HUES64 (cell line): ENCODE measurements at regions not wholly inside any gene's neighbourhood (a gene's known extent, or its start where the extent isn't known, plus 50 kb on each side); places are given as distances from the start of the nearest gene placed in this dataset.

Experiments used
- H3K27ac ChIP-seq: 2 replicates; pipeline ENCODE4 v1.7.0; 2013; ENCODE audit warnings: low read depth, low read length, inconsistent platforms
- H3K27me3 ChIP-seq: 2 replicates; pipeline ENCODE4 v1.6.1; 2013; ENCODE audit warnings: mild to moderate bottlenecking, low read length; ENCODE audit not compliant: insufficient read depth
- H3K36me3 ChIP-seq: 2 replicates; pipeline ENCODE4 v1.6.1; 2013; ENCODE audit warnings: mild to moderate bottlenecking, low read length; ENCODE audit not compliant: insufficient read depth
- H3K4me1 ChIP-seq: 2 replicates; pipeline ENCODE4 v1.6.1; 2013; ENCODE audit warnings: mild to moderate bottlenecking, low read length, moderate library complexity; ENCODE audit not compliant: insufficient read depth
- H3K4me3 ChIP-seq: 2 replicates; pipeline ENCODE4 v1.5.1; 2013; ENCODE audit warnings: mild to moderate bottlenecking, low read length, moderate library complexity
- H3K9ac ChIP-seq: 2 replicates; pipeline ENCODE4 v1.6.1; 2013; ENCODE audit warnings: mild to moderate bottlenecking, low read depth, low read length
- H3K9me3 ChIP-seq: 2 replicates; pipeline ENCODE4 v1.6.1; 2013; ENCODE audit warnings: low read depth, low read length; ENCODE audit not compliant: insufficient read depth
- WGBS: fragments of 150-250, 120-280 bp; methylation state at CpG from one replicate; pipeline ENCODE4 v1.1.7; 2013; ENCODE audit warnings: missing lambda C conversion rate; 5-methylcytosine and 5-hydroxymethylcytosine counted together

GRCh38 chr1:166353213-166353612 is 186.4 kb upstream of the FAM78B start:
- Histone ChIP-seq H3K27ac (no peak overlapping the region), H3K27me3 (no peaks in the 10 kb centered on the region), H3K36me3 (no peaks in the 10 kb centered on the region), H3K4me3 (no peak overlapping the region), H3K4me1 (no peaks in the 10 kb centered on the region), H3K9me3 (no peaks in the 10 kb centered on the region), H3K9ac (no peak overlapping the region)
- WGBS = 95% methylated on average over 3 of the region's 3 CpGs

GRCh38 chr1:166354406-166354805 is 187.6 kb upstream of the FAM78B start:
- Histone ChIP-seq H3K9me3 (no peaks in the 10 kb centered on the region), H3K4me3 (no peak overlapping the region), H3K27ac (no peak overlapping the region), H3K9ac (no peak overlapping the region), H3K36me3 (no peaks in the 10 kb centered on the region), H3K27me3 (no peaks in the 10 kb centered on the region), H3K4me1 (no peaks in the 10 kb centered on the region)
- 52% methylated on average over 4 of the region's 4 CpGs for WGBS

- Histone ChIP-seq H3K27ac (no peak overlapping the region), H3K4me1 (no peaks in the 10 kb centered on the region), H3K4me3 (no peak overlapping the region), H3K9ac (no peak overlapping the region), H3K27me3 (no peaks in the 10 kb centered on the region), H3K9me3 (no peaks in the 10 kb centered on the region), H3K36me3 (no peaks in the 10 kb centered on the region)
- 94% methylated on average over 4 of the region's 4 CpGs for WGBS
These were observed 198.3 kb upstream of the FAM78B start for GRCh38 chr1:166365081-166365480.

GRCh38 chr1:166368030-166368429 is 201.2 kb upstream of the FAM78B start:
- no peak overlapping the region for H3K4me3 ChIP-seq
- WGBS = 95% methylated on average over 3 of the region's 3 CpGs
- no peaks in the 10 kb centered on the region for H3K27me3 ChIP-seq
- no peak overlapping the region for H3K9ac ChIP-seq
- H3K36me3 ChIP-seq = no peaks in the 10 kb centered on the region
- H3K27ac ChIP-seq = no peak overlapping the region
- H3K9me3 ChIP-seq = no peaks in the 10 kb centered on the region
- no peaks in the 10 kb centered on the region for H3K4me1 ChIP-seq

GRCh38 chr1:166377896-166378295 is 211.1 kb upstream of the FAM78B start:
- Histone ChIP-seq H3K9ac (no peak overlapping the region), H3K4me3 (no peak overlapping the region), H3K4me1 (peaks cover 9% of the 10 kb centered on the region), H3K27ac (no peak overlapping the region), H3K9me3 (no peaks in the 10 kb centered on the region), H3K36me3 (no peaks in the 10 kb centered on the region), H3K27me3 (no peaks in the 10 kb centered on the region)
- WGBS = 91% methylated on average over 2 of the region's 4 CpGs

DNA sequence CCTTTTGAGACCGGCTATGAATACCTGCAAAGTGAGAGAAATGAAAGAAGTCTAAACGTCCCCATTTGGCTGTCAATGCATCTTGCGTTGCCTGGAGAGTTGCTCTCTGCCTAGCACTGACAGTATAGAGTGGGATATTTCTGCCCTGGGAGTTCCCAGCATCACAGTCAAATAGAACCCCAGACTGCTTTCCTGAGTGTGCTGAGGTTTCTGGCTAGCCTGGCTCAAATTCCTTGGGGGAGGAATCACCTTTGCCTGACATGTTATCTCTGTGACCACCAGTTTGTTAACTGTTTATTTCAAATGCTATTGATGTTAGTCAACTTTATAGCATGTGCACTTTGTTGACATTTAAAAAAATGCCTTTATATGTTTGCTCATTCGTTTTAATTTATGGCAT is 212.0 kb upstream of the FAM78B start:
- Histone ChIP-seq H3K27me3 (no peaks in the 10 kb centered on the region), H3K4me1 (peaks cover 17% of the 10 kb centered on the region), H3K36me3 (no peaks in the 10 kb centered on the region), H3K27ac (no peak overlapping the region), H3K9me3 (no peaks in the 10 kb centered on the region), H3K4me3 (no peak overlapping the region), H3K9ac (no peak overlapping the region)
- 71% methylated on average over 4 of the region's 4 CpGs for WGBS

DNA sequence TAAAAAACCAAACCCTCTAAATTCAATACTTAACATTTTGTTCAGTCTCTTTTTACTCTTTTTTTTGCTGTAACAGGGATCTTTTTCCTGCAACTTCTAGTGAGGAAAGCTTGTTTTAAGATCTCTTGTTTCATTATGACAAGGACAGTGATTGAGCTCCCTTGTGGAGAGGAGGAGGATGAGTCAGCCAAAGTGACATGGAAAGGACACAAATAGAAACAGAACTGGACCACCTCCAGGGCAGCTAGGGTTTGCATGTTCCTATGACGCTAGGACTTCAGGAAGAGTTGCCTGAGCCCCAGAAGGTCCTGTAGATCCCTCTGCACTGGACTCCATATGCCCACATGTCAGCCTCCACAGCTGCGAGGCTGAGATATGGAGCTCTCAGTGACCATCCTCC is 212.6 kb upstream of the FAM78B start:
- 76% methylated on average over 2 of the region's 2 CpGs for WGBS
- Histone ChIP-seq H3K9ac (no peak overlapping the region), H3K9me3 (no peaks in the 10 kb centered on the region), H3K27ac (no peak overlapping the region), H3K4me3 (no peak overlapping the region), H3K36me3 (no peaks in the 10 kb centered on the region), H3K27me3 (no peaks in the 10 kb centered on the region), H3K4me1 (peaks cover 21% of the 10 kb centered on the region)

GRCh38 chr1:166383137-166383536 is 216.3 kb upstream of the FAM78B start:
- peaks cover 41% of the 10 kb centered on the region for H3K4me1 ChIP-seq
- H3K27ac ChIP-seq = no peak overlapping the region

DNA sequence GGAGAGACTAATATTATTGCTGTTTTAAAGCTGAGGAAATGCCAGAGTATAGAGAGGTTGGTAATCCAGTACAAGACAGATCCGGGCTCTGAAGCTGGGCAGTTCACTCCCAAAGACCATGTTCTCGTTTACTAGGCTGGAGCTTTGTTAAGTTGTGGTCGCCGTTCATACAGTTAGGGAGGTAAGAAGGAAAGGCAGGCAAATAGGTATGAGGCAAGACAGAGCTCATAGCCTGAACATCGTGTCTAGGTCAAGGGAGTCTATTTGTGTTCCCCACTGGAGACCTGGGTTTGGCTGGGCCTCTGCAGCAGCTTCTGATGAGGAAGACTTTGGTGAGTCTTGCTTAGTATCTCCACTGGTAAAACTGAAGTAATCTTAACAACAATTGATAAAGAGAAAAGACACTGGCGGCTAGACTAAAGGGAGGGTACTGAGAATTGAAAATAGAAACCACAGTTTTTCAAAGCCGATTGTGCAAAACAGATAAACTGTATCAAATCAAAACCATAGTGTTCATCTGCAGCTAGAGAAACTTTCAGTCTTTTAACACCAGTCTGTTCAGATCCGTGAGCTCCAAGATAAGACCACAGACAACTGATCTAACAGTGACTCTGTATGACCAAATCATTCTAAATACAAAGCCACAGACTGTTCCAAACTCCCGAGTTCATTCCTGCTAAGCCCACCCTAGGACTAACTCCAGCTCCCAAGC is 217.0 kb upstream of the FAM78B start:
- 65% methylated on average over 9 of the region's 9 CpGs for WGBS
- Histone ChIP-seq H3K9me3 (no peaks in the 10 kb centered on the region), H3K9ac (no peak overlapping the region), H3K27me3 (no peaks in the 10 kb centered on the region), H3K4me1 (peaks cover 41% of the 10 kb centered on the region), H3K27ac (no peak overlapping the region), H3K36me3 (no peaks in the 10 kb centered on the region), H3K4me3 (no peak overlapping the region)

More at GRCh38 chr1:166383137-166383536, 216.3 kb upstream of the FAM78B start:
- H3K4me3 ChIP-seq = no peak overlapping the region
- no peaks in the 10 kb centered on the region for H3K27me3 ChIP-seq
- WGBS = 27% methylated on average over 2 of the region's 2 CpGs
- H3K9ac ChIP-seq = no peak overlapping the region
- no peaks in the 10 kb centered on the region for H3K9me3 ChIP-seq
- H3K36me3 ChIP-seq = no peaks in the 10 kb centered on the region

DNA sequence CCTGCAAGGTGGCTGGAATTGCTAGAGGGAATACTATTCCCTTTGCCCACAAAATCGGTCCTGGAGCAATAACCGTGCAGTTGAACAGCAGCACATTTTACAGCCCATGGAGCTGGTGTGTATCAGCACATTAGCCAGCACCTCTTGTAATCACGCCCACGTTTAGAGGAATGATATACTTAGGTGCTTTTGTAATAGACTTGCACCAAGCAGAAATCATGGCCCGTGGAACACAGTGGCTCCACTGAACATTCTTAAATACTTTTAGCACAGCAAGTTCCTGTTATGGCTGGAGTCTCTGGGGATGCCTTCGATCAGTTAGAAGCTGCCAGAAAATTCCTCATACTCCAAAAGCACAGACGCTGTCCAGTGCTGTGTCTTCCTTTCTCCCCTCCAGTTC is 218.1 kb upstream of the FAM78B start:
- WGBS = 87% methylated on average over 7 of the region's 7 CpGs
- no peaks in the 10 kb centered on the region for H3K27me3 ChIP-seq

GRCh38 chr1:166390366-166391033 is 223.7 kb upstream of the FAM78B start:
- peaks cover 10% of the 10 kb centered on the region; the same call in 1 of the 2 replicates for H3K4me1 ChIP-seq
- no peaks in the 10 kb centered on the region for H3K9me3 ChIP-seq
- WGBS = 93% methylated on average over 2 of the region's 2 CpGs
- H3K36me3 ChIP-seq = no peaks in the 10 kb centered on the region
- H3K27me3 ChIP-seq = no peaks in the 10 kb centered on the region
- H3K27ac ChIP-seq = no peak overlapping the region
- H3K9ac ChIP-seq = no peak overlapping the region
- H3K4me3 ChIP-seq = no peak overlapping the region

More for the DNA sequence above, 218.1 kb upstream of the FAM78B start:
- Histone ChIP-seq H3K36me3 (no peaks in the 10 kb centered on the region), H3K9me3 (no peaks in the 10 kb centered on the region), H3K4me3 (no peak overlapping the region), H3K9ac (no peak overlapping the region), H3K27ac (no peak overlapping the region), H3K4me1 (peaks cover 36% of the 10 kb centered on the region)
